ENCODE measurements at regions not wholly inside any gene's neighbourhood (a gene's known extent, or its start where the extent isn't known, plus 50 kb on each side); places are given as distances from the start of the nearest gene placed in this dataset.
"Not testable (repeated sequence)": the region's sequence is repeated elsewhere in the genome, so short reads cannot be mapped to it uniquely, and the experiment has no call there.

DNA sequence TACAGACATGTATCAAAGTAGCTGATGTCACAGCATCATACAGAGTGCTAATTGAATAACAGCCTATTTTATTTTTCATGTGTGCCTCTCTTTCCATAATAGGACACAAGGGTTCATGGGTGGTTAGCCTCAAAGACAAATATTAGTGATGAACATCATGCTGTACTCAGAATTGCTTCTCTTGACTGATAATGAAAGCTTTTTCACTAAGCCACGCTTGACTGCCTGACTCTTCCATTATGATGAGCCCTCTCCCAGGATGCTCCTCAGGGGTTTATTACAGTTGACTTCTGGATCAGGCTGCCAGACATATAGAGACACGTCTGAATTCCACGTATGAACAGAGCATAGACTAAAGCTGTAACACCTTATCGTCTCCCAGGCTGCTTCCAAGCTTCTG lies 2757.5 kb downstream of the PCDH7 start:
- no peak for DNase-seq

- DNase-seq = no peak
These were observed 2761.5 kb downstream of the ARAP2 start for GRCh38 chr4:33482773-33483172.

DNA sequence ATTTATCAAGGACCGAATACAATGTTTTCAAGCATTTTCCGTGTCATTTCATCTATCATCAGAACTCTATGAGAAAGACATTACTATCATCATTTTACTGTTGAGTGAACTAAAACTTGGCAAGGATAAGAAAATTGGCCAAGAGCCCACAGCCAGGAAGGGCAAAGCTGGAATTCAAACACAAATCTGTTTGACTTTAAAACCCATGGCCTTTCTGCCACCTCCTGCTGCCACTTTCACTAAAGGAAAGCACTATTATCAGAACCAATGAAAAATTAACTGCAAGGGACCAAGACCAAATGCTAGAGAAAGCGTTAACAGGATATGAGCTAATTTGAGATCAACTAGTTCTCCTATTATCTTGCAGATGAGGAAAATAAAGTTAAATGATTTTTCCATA lies 2759.2 kb downstream of the ARAP2 start:
- no peak for DNase-seq

GRCh38 chr4:33493231-33493630 lies 2751.1 kb downstream of the ARAP2 start:
- DNase-seq = no peak

DNA sequence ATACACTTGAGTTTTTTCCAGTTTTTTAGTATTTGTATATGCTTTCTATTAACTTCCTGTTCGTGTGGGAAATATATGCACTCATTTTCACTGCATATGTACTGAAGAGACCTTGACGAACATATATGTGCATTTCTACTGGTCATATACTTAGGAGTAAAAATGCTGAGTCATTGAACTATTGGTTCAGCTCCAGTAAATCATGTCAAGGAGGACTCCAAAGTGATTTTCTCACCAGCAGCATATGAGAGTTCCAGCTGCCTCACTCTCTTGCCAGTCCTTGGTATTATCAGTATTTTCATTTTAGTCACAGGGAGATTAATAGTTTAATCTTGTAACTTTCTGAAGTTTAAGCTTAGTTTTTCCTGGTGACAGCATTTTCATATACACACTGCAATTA lies 2750.2 kb downstream of the ARAP2 start:
- no peak for DNase-seq

- DNase-seq = not testable (repeated sequence)
These were observed 2742.7 kb downstream of the ARAP2 start for GRCh38 chr4:33501587-33501986.

- DNase-seq = no peak
These were observed 2731.9 kb downstream of the ARAP2 start for GRCh38 chr4:33512397-33512796.

DNA sequence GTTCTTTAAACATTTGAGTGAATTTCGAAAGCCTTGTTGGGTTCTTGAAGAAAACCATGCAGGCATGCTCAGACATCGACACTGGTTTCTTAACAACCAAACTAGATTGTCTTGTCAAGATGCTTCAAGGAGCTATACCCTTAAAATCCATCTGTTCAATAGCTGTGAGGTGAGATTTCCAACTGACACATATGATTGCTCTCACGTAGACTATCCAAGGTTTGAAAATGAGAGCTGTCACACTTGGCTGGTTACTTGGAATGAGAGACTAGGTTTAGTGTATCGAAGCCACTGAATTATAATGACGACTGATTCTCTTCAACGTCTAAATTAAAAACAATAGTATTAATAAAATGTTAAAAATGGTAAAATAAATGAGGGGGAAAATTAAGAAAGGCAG lies 2725.5 kb downstream of the ARAP2 start:
- DNase-seq = no peak

DNA sequence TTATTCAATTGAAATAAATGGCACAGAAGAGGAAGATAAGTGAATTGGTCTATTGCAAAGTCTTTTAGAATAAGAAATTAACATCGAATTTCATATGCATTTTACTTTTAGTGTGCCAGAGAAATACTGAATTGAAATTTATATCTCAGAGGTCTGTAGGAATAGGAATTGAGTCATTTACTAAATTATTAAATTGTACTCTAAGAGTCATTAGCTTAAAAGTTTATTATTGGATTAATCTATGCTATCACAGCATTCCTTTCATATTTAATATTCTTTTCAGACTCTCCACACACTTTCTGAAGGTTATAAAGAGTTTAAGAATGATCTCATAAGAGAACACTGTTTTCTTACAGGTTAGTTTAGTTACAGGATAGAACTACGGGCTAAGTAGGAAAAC lies 2711.5 kb downstream of the ARAP2 start:
- DNase-seq = no peak

- no peak for DNase-seq
These were observed 2707.4 kb downstream of the ARAP2 start for GRCh38 chr4:33536898-33537297.

GRCh38 chr4:33537527-33537926 lies 2706.8 kb downstream of the ARAP2 start:
- DNase-seq = no peak

- no peak for DNase-seq
These were observed 2700.3 kb downstream of the ARAP2 start for GRCh38 chr4:33543941-33544450.

DNA sequence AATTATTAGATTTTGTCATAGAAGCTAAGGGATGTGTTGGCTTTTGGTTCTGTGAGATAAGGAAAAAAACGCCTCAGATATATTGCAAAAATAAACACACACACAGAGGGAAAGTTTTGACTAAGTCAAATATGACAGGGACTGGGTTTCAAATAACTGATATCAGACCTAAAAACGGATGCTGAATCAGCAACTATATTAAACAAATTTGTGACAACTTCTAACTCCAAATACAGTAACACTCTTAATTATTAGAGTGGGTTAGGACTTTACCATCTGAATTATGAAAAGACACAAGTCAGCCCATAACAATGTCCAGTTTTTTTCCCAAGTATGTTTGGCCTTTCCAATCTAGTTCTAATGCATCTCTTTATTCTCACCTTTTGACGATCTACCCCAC lies 2693.1 kb downstream of the ARAP2 start:
- DNase-seq = no peak

GRCh38 chr4:33561259-33561658 lies 2683.1 kb downstream of the ARAP2 start:
- DNase-seq = no peak

DNA sequence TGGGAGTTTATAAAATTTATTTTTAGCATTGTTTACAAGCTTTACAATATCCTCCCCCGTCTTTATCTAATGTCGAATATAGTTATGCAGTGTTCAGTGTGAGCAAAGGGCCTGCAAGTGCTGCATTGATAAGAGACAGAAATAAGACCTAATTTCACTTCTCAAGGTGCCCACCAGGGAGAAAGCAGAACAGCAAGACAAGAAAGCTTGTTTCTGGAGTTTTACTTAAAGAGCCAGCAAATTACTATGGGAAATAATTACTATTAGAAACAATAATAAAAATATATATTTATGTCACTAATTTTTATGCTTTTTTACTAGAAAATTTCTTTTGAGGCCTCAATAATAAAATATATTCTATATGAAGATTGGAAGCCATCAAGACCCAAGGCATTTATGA lies 2677.7 kb downstream of the ARAP2 start:
- no peak for DNase-seq

DNA sequence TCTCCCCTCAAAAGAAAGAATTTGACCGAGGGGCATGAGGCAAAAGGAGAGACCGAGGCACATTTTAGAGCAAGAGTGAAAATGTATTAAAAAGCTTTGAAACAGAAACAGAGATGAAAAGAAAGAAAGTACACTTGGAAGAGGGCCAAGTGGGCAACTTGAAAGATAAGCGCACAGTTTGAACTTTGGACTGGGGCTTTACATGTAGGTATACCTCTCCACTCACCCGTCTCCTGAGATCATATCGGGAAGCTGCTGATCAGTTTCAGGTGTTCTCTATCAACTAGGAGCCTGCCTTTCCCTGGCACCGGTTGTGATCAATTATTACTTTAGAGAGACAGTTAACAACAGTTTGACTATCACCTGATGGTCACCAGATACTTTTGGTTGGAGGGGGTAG lies 2666.5 kb downstream of the ARAP2 start:
- DNase-seq = no peak

GRCh38 chr4:33579951-33580350 lies 2664.4 kb downstream of the ARAP2 start:
- DNase-seq = no peak

DNA sequence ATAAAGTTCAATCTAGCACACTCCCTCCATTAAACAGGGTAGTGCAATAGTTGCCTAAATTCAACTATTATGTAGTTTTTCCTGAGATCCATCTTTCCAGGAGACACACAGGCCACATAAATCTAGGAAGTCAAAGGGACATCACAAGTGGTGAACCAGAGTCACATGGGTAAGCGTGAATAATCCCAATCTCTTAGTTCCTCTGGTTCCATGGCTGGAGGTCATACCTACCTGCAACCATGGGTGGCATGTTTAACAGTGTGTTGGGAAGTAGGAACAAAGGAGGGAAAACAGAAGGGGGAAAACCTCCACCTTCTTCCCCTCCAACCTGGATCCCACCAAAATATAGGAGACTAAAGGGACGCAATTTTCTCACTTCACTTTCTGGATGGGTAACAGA lies 2651.6 kb downstream of the ARAP2 start:
- no peak for DNase-seq

DNA sequence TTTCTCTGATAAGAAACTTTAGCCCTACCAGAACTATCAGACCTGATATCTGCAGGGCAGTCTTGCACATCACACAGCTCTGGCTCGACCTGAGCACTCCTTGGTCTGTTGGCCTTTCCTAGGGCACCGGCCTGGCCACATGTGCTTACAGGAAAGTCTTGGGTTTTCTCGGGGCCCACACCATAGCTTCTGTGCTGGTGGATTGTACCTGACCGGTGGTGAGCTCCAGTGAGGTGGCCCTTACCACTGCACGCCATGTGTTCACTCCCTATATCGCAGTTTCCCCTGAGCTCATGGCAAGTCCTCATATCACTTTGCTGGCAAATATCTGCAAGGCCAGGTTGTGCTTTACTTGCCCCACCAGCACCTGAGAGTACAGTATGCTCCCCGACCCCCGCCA lies 2637.4 kb downstream of the ARAP2 start:
- DNase-seq = no peak

DNA sequence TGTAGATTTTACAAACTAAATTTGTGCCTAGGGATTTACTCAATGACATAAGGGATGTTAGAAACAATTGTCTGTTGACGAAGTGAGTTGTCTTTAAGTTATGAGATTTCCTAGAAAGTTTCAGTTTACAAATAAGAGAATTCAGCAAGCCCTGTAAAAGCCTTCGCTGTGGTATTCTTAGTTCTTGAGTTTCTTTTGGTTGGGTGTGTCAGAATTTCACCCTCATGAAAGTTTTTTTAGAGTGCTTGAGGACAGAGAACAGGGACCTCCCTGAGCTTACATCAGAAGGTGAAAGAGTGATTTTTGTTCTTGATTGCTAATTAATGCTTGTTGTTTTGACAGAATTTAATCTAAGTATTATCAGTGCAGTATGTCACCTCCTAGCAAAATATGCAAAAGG lies 2628.2 kb downstream of the ARAP2 start:
- DNase-seq = no peak

GRCh38 chr4:33625748-33626147 lies 2618.6 kb downstream of the ARAP2 start:
- DNase-seq = no peak

- DNase-seq = no peak
These were observed 2618.1 kb downstream of the ARAP2 start for GRCh38 chr4:33626221-33626620.

DNA sequence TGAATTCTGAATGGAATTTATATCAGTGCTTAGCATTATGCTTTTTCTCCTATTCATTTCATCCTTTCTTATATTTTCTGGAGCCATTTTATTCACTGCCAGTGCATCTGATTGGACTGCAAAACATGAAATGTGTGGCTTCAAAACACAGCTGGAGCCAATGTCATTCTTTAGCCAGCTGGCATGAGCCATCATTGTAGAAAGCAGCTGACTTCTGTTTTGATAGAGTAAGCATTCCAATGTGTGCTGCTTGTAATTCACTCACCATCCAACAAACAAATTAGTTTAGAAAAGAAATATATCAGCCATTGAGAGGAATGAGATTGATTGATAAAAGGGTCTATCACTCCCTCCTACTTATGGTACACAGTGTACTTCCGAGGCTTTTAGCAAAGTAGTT lies 2616.0 kb downstream of the ARAP2 start:
- DNase-seq = no peak

- no peak for DNase-seq
These were observed 2595.3 kb downstream of the ARAP2 start for GRCh38 chr4:33649015-33649414.

GRCh38 chr4:33649471-33649870 lies 2594.8 kb downstream of the ARAP2 start:
- DNase-seq = no peak

DNA sequence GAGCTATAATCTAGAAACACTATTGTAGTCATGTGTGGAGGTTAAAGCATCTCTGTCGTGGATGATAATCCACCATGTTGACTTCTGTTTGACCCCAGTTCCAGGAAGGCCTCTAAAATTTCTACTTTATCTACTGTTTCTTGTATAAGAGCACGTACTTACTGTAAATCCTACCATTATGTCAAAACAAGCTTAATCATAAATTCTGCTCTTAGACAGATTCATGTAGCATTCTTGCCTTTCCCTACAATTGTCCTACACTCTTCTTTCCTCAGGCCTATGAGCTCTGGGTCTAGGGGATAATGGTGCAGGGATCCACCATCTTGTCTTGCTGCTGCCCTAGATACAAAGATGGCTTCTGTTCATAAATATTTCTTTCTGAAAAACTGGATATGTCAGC lies 2594.3 kb downstream of the ARAP2 start:
- no peak for DNase-seq
